Amygdala (tissue), 56 donors: ENCODE measurements at regions not wholly inside any gene's neighbourhood (a gene's known extent, or its start where the extent isn't known, plus 50 kb on each side); places are given as distances from the start of the nearest gene placed in this dataset.
"Not testable (repeated sequence)": the region's sequence is repeated elsewhere in the genome, so short reads cannot be mapped to it uniquely, and the experiment has no call there.

Source experiments
- DNase-seq, 56 donors: peaks; one replicate each; lab custom pipeline; 2025; lab: John Stamatoyannopoulos, UW

GRCh38 chr6:85287158-85287557, 162.7 kb upstream of the NT5E start:
- DNase-seq: no peak

- DNase-seq: not testable (repeated sequence)
Observed at GRCh38 chr6:85286507-85286906, 163.4 kb upstream of the NT5E start.

GRCh38 chr6:85285934-85286333, 163.9 kb upstream of the NT5E start:
- DNase-seq: no peak

DNA sequence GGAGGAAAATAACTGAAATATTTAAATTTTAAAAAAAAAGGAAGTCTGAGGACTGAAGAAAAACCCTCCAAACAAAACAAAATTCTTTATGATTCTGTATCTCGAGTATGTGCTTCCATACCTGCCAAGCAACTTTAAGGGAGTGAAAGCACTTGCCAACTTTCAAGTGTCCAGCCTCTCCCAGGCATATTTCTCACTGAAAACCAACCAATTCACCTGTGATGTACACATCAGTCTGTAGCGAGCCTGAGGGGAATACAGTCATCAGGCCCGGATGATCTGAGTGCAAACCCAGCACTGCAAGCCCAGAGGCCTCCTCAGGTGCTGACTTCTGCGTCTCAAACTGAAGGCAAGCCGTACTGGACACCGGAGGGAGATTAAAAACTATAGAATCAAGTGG, 164.8 kb upstream of the NT5E start:
- DNase-seq: no peak

GRCh38 chr6:85283436-85283835, 166.4 kb upstream of the NT5E start:
- DNase-seq: no peak

DNA sequence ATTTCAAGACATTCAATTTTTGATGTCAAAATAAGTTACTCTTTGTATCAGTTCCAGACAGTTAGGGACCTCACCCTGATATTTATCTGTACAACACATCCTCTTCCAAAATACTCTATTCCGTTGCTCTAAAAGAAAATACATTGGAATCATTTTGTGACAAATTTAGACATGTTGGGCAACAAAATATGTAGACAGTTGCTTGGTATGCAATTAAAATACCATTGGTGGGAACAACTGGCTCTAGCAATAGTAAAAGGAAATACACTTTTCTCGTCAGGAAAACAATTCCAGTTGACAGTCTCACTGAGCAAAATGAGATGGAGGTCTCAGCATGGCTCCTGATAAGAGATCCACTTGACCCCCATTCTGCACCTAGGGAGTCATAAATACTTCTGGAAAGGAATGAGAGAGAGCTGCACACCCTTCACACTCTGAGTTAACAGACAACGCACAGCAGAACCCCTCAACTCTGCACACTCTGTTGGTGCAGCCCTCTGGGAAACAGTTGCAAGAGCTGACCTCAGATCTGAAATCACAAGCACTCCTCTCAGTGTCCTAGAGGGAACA, 171.3 kb upstream of the NT5E start:
- no peak for DNase-seq

- DNase-seq: not testable (repeated sequence)
Observed at GRCh38 chr6:85276026-85276425, 173.9 kb upstream of the NT5E start.

GRCh38 chr6:85275338-85275985, 174.4 kb upstream of the NT5E start:
- DNase-seq: no peak

DNA sequence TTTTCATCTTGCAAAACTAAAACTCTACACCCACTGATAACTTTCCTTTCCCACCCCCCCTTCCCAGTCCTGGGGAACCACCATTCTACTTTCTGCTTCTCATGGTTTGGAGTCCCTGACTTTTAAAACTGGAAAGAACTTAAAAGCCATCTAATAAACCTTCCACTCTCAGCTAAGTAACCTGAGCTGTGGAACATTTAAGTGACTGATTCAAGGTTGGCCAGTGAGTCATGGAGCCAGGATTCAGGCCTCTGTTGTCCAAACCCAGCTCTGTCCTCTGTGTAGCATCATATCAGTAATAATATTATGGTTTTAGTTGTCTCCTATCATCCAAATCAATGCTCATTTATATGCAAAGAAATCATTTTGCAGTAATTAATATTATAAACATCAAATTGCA, 176.0 kb upstream of the NT5E start:
- no peak for DNase-seq

GRCh38 chr6:85273046-85273445, 176.8 kb upstream of the NT5E start:
- no peak for DNase-seq

DNA sequence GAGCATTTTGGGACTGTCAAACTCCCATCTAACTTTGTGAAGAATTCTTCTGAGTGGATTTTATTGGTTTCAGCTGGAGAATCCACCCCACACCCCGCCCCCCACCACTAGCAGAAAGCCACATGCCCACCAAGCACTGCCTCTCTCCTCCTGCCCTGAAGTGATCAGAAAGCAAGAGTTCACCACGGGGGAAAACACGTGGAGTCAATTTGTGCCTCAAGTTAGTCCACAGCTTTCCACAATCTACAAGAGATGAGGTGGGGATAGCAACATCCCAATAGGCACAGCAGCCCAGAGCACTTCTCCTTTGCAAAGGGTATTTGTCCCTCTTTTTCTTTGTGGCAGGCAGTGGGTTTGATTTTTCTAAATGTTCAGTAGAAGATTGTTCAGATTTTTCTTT, 177.3 kb upstream of the NT5E start:
- DNase-seq: no peak

DNA sequence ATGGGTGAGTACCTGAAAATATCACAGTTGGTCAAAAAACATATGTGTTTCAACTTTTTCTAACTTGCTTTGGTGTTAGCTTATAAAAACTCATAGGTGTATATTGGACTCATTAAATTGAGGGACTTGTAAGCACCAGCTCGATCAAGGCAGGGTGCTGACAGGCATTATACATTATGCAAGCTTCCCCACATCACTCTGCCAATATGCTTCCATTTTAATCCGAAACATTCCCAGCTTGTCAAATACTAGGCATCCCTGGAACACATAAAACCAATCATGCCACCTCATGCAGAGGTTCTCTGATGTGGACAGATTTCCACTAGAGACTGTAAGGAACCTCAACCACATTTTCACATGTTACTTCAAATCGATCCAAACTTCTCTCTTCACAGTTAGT, 187.3 kb upstream of the NT5E start:
- DNase-seq: no peak

- no peak for DNase-seq
Observed at GRCh38 chr6:85261271-85261670, 188.6 kb upstream of the NT5E start.

DNA sequence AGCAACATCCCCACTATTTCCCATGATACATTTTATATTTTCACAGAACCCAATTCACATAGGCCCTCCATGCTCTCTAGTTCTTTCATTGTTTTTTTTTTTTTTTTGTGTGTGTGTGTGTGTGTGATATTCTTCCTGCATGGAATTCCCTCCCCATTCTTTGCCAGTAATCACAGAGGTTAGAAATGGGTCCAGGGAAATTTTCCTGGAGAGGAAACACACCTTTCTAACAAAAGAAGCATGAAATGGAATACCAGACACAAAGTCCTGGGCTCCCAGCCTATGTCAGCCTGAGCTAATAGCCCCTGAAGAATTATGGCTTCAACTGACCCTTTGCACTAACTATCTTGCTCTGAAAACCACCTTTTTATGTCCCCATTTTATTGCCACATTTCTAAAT, 194.2 kb upstream of the NT5E start:
- DNase-seq: no peak

GRCh38 chr6:85252552-85252951, 197.3 kb upstream of the NT5E start:
- no peak for DNase-seq

- no peak for DNase-seq
Observed at GRCh38 chr6:85252085-85252484, 197.8 kb upstream of the NT5E start.

GRCh38 chr6:85251300-85251699, 198.6 kb upstream of the NT5E start:
- DNase-seq: no peak

GRCh38 chr6:85250586-85251220, 199.2 kb upstream of the NT5E start:
- no peak for DNase-seq

GRCh38 chr6:85245004-85245403, 204.9 kb upstream of the NT5E start:
- no peak for DNase-seq

- no peak for DNase-seq
Observed at GRCh38 chr6:85241498-85242052, 208.3 kb upstream of the NT5E start.

DNA sequence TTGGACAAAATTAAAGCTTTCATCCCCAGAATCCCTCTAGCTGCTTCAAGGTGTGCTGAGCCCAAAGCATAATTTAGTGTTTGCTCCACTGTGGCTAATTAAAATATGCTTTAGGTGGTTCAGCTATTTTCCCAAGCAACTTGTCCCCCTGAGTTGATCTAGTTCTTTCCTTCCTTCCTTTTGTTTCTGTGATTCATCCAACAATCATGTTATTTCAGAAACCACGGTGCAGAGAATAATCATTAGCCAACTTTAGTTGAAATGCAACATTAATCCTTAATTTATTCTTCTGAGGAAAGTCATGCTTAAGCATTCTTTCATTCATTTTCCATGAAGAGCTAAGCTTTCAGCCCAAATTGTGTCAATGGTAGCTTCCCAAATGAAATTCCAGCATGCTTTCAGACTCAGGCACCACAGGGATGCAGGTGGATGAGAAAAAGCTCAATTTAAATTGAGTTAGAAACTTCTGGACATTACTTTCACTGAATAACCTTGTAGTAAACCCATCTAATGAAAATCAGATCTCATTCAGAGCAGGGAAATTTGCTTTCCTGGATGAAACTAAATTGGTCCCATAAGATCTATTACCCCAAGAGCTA, 209.0 kb upstream of the NT5E start:
- no peak for DNase-seq

- no peak for DNase-seq
Observed at GRCh38 chr6:85237478-85237877, 212.4 kb upstream of the NT5E start.
